DMS 273 (cell line): ENCODE measurements at regions not wholly inside any gene's neighbourhood (a gene's known extent, or its start where the extent isn't known, plus 50 kb on each side); places are given as distances from the start of the nearest gene placed in this dataset.
"Not testable (repeated sequence)": the region's sequence is repeated elsewhere in the genome, so short reads cannot be mapped to it uniquely, and the experiment has no call there.

Experiments
- DNase-seq: peaks from one replicate; lab custom pipeline; 2025; ENCODE audit not compliant: unreplicated experiment; lab: John Stamatoyannopoulos, UW

- DNase-seq: no peak
Measured at GRCh38 chr1:199182186-199182843, 543.5 kb downstream of the PTPRC start.

GRCh38 chr1:199184180-199184579 lies 545.3 kb downstream of the PTPRC start:
- no peak for DNase-seq

GRCh38 chr1:199194862-199195261 lies 556.0 kb downstream of the PTPRC start:
- DNase-seq: no peak

- DNase-seq: no peak
Measured at GRCh38 chr1:199197695-199198094, 558.9 kb downstream of the PTPRC start.

GRCh38 chr1:199202331-199202730 lies 563.5 kb downstream of the PTPRC start:
- DNase-seq: no peak

- no peak for DNase-seq
Measured at GRCh38 chr1:199204231-199204630, 565.4 kb downstream of the PTPRC start.

- no peak for DNase-seq
Measured at GRCh38 chr1:199205740-199206441, 567.1 kb downstream of the PTPRC start.

- no peak for DNase-seq
Measured at GRCh38 chr1:199208847-199209246, 570.0 kb downstream of the PTPRC start.

GRCh38 chr1:199218065-199218464 lies 579.2 kb downstream of the PTPRC start:
- DNase-seq: no peak

- DNase-seq: no peak
Measured at GRCh38 chr1:199218533-199218932, 579.7 kb downstream of the PTPRC start.

GRCh38 chr1:199220031-199220430 lies 581.2 kb downstream of the PTPRC start:
- no peak for DNase-seq

- no peak for DNase-seq
Measured at GRCh38 chr1:199221371-199222150, 582.7 kb downstream of the PTPRC start.

- DNase-seq: no peak
Measured at GRCh38 chr1:199223936-199224335, 585.1 kb downstream of the PTPRC start.

GRCh38 chr1:199226163-199226562 lies 587.3 kb downstream of the PTPRC start:
- no peak for DNase-seq

GRCh38 chr1:199242147-199242546 lies 603.3 kb downstream of the PTPRC start:
- DNase-seq: no peak

GRCh38 chr1:199242601-199243000 lies 603.8 kb downstream of the PTPRC start:
- DNase-seq: no peak

GRCh38 chr1:199243423-199244061 lies 604.7 kb downstream of the PTPRC start:
- DNase-seq: peak; percentile 66

GRCh38 chr1:199245946-199246345 lies 607.1 kb downstream of the PTPRC start:
- DNase-seq: no peak

- DNase-seq: no peak
Measured at GRCh38 chr1:199246716-199247115, 607.9 kb downstream of the PTPRC start.

- no peak for DNase-seq
Measured at GRCh38 chr1:199247891-199248290, 609.1 kb downstream of the PTPRC start.

GRCh38 chr1:199254040-199254439 lies 615.2 kb downstream of the PTPRC start:
- DNase-seq: not testable (repeated sequence)
